ENCODE measurements at regions not wholly inside any gene's neighbourhood (a gene's known extent, or its start where the extent isn't known, plus 50 kb on each side); places are given as distances from the start of the nearest gene placed in this dataset.
A peak's percentile ranks its signal among the peaks of the same experiment; 100 is the strongest.

- H3K4me2 ChIP-seq (ENCODE audit: low read depth, low read length, poor library complexity, severe bottlenecking), result peak overlapping the region; percentile 63
- H4K20me1 ChIP-seq (ENCODE audit: insufficient read depth, low read length, poor library complexity, severe bottlenecking), result no peaks in the 10 kb centered on the region
- no peaks in the 10 kb centered on the region for H3K27me3 ChIP-seq (ENCODE audit: insufficient read depth, low read length, poor library complexity, severe bottlenecking)
- H3K9me2 ChIP-seq (replicated peaks; ENCODE audit: low read depth, low read length), result no peaks in the 10 kb centered on the region
- no peaks in the 10 kb centered on the region for H3F3A ChIP-seq (ENCODE audit: low read depth)
- peak overlapping the region; percentile 69 for H3K9ac ChIP-seq (ENCODE audit: low read depth, low read length, poor library complexity, severe bottlenecking)
- peaks cover 24% of the 10 kb centered on the region for H3K4me1 ChIP-seq (ENCODE audit: insufficient read depth, low read length, poor library complexity, severe bottlenecking)
- no peaks in the 10 kb centered on the region for H3K79me2 ChIP-seq (ENCODE audit: insufficient read depth, low read length)
- H3K4me3 ChIP-seq (ENCODE audit: low read length, poor library complexity, severe bottlenecking), result peak overlapping the region; percentile 25
- no peaks in the 10 kb centered on the region for H3K36me3 ChIP-seq (ENCODE audit: insufficient read depth, low read length)
- TF ChIP-seq EZH2phosphoT487 (IDR thresholded peaks at IDR 0.05; ENCODE audit: borderline replicate concordance) (no peak), CTCF (conservative IDR thresholded peaks at IDR 0.05; ENCODE audit: low read length) (no peak)
- H2AFZ ChIP-seq (ENCODE audit: low read length), result peak overlapping the region; percentile 44
- H3K9me3 ChIP-seq (ENCODE audit: insufficient read depth, low read depth, low read length), result no peaks in the 10 kb centered on the region
Observed at GRCh38 chr2:43106559-43107527, 119.6 kb downstream of the ZFP36L2 start.

DNA sequence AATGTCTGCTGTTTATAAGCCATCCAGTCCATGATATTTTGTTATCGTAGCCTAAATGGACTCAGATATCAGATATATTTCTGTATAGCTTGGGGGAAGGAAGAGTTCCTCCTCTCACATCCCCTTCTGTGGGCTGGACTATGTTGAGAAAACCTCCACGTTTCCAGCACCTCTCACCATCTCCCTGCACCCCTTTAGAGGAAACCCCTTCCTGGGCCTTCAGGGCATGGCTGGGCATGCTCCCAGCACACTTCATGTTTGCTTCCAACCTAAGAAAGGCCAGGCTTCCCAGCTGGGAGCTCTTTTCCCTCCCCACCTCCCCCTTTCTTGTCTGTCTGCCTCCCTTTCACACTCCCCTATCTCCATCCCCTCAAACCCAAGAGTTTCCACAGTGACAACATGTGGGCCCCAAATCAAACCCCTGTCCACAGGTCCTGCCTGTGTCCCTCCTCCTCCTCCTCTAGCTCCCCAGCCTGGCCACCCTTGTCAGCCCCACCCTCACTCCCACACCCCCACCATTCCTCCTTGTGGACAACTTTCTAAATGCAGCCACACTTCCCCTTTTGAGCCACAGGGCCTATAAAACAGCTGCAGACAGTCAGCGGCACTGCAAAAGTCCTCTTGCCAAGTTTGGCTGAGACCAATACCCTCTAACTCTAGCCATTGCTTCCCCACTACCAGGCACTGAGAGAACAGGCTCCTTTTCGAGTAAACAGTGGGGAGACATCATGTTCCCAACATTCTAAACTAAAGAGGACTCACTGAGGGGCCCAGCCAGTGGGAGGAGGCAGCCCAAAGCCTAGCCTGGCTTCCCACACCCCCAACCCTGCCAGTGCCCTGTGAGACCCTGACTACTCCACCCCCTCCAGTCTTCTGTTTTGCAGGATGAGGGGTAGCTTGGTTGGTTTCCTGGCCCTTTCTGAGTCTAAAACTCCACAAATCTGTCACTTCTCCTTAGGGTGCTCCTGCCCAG, 120.5 kb downstream of the ZFP36L2 start:
- Histone ChIP-seq H4K20me1 (ENCODE audit: insufficient read depth, low read length, poor library complexity, severe bottlenecking) (no peaks in the 10 kb centered on the region), H3K79me2 (ENCODE audit: insufficient read depth, low read length) (no peaks in the 10 kb centered on the region), H3F3A (ENCODE audit: low read depth) (no peaks in the 10 kb centered on the region), H3K9me3 (ENCODE audit: insufficient read depth, low read depth, low read length) (no peaks in the 10 kb centered on the region), H3K4me3 (ENCODE audit: low read length, poor library complexity, severe bottlenecking) (peak overlapping the region; percentile 25), H3K27me3 (ENCODE audit: insufficient read depth, low read length, poor library complexity, severe bottlenecking) (no peaks in the 10 kb centered on the region), H3K9ac (ENCODE audit: low read depth, low read length, poor library complexity, severe bottlenecking) (peak overlapping the region; percentile 69), H2AFZ (ENCODE audit: low read length) (peak overlapping the region; percentile 44), H3K4me2 (ENCODE audit: low read depth, low read length, poor library complexity, severe bottlenecking) (peak overlapping the region; percentile 63), H3K9me2 (replicated peaks; ENCODE audit: low read depth, low read length) (no peaks in the 10 kb centered on the region), H3K4me1 (ENCODE audit: insufficient read depth, low read length, poor library complexity, severe bottlenecking) (peaks cover 24% of the 10 kb centered on the region), H3K36me3 (ENCODE audit: insufficient read depth, low read length) (no peaks in the 10 kb centered on the region)
- TF ChIP-seq CTCF (conservative IDR thresholded peaks at IDR 0.05; ENCODE audit: low read length) (peak; percentile 50), EZH2phosphoT487 (IDR thresholded peaks at IDR 0.05; ENCODE audit: borderline replicate concordance) (no peak)

GRCh38 chr2:43104763-43105162, 121.6 kb downstream of the ZFP36L2 start:
- Histone ChIP-seq H2AFZ (ENCODE audit: low read length) (no peak overlapping the region), H3K4me2 (ENCODE audit: low read depth, low read length, poor library complexity, severe bottlenecking) (no peak overlapping the region), H3K9ac (ENCODE audit: low read depth, low read length, poor library complexity, severe bottlenecking) (no peak overlapping the region), H3K4me1 (ENCODE audit: insufficient read depth, low read length, poor library complexity, severe bottlenecking) (peaks cover 24% of the 10 kb centered on the region), H3K9me3 (ENCODE audit: insufficient read depth, low read depth, low read length) (no peaks in the 10 kb centered on the region), H3K27me3 (ENCODE audit: insufficient read depth, low read length, poor library complexity, severe bottlenecking) (no peaks in the 10 kb centered on the region), H3K4me3 (ENCODE audit: low read length, poor library complexity, severe bottlenecking) (no peak overlapping the region), H4K20me1 (ENCODE audit: insufficient read depth, low read length, poor library complexity, severe bottlenecking) (no peaks in the 10 kb centered on the region), H3K79me2 (ENCODE audit: insufficient read depth, low read length) (no peaks in the 10 kb centered on the region), H3K36me3 (ENCODE audit: insufficient read depth, low read length) (no peaks in the 10 kb centered on the region), H3F3A (ENCODE audit: low read depth) (no peaks in the 10 kb centered on the region), H3K9me2 (replicated peaks; ENCODE audit: low read depth, low read length) (no peaks in the 10 kb centered on the region)
- TF ChIP-seq CTCF (conservative IDR thresholded peaks at IDR 0.05; ENCODE audit: low read length), result peak; percentile 46
- no peak for TF ChIP-seq EZH2phosphoT487 (IDR thresholded peaks at IDR 0.05; ENCODE audit: borderline replicate concordance)

All from Loucy (cell line).